OCI-LY7 (cell line): ENCODE measurements at regions not wholly inside any gene's neighbourhood (a gene's known extent, or its start where the extent isn't known, plus 50 kb on each side); places are given as distances from the start of the nearest gene placed in this dataset.

Experiments used
- EZH2phosphoT487 ChIP-seq: fragments of 200-600 bp; sonication (generic); IDR thresholded peaks from 2 replicates; pipeline ENCODE4 v1.6.1; 2018; ENCODE audit warnings: low read depth, borderline replicate concordance, mild to moderate bottlenecking, mixed run types, antibody characterized with exemption, low read length, moderate library complexity, mixed read lengths
- TF ChIP-seq, protein P1 (sequence below): fragments of 200-600 bp; sonication (generic); conservative IDR thresholded peaks from 2 replicates; pipeline ENCODE4 v1.5.1; 2014; ENCODE audit warnings: mild to moderate bottlenecking, antibody characterized with exemption, low read length, moderate library complexity, mixed read lengths

DNA sequence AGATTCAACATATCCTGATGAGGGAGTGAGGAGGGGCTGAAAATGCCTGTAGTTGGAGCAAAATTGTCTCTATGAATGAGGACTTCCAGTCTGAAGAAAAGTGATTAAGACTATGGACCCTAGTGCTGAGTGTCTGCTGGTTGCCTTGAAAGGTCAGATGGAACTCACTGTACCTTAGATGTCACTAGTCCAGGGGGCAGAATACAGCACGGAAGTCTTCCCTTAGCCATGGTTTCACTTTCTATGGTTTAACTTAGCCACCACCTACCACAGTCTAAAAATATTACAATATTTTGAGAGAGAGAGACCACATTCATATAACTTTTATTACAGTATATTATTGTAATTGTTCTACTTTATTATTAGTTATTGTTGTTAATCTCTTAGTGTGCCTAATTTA, 223.1 kb downstream of the FMR1NB start:
- TF ChIP-seq, protein P1, sequence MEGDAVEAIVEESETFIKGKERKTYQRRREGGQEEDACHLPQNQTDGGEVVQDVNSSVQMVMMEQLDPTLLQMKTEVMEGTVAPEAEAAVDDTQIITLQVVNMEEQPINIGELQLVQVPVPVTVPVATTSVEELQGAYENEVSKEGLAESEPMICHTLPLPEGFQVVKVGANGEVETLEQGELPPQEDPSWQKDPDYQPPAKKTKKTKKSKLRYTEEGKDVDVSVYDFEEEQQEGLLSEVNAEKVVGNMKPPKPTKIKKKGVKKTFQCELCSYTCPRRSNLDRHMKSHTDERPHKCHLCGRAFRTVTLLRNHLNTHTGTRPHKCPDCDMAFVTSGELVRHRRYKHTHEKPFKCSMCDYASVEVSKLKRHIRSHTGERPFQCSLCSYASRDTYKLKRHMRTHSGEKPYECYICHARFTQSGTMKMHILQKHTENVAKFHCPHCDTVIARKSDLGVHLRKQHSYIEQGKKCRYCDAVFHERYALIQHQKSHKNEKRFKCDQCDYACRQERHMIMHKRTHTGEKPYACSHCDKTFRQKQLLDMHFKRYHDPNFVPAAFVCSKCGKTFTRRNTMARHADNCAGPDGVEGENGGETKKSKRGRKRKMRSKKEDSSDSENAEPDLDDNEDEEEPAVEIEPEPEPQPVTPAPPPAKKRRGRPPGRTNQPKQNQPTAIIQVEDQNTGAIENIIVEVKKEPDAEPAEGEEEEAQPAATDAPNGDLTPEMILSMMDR, result no peak
- no peak for TF ChIP-seq EZH2phosphoT487
